ENCODE measurements at regions not wholly inside any gene's neighbourhood (a gene's known extent, or its start where the extent isn't known, plus 50 kb on each side); places are given as distances from the start of the nearest gene placed in this dataset.

GRCh38 chr15:94162939-94163338, 68.4 kb upstream of the MCTP2 start:
- H3K27ac ChIP-seq (ENCODE audit: low read depth, low read length), result no peak overlapping the region
- WGBS, 2 experiments (ENCODE audit: insufficient coverage in 1 of 2, insufficient read length in 1 of 2), result 86 to 91% methylated on average over 4 to 5 of the region's 5 CpGs
- TF ChIP-seq CTCF (conservative IDR thresholded peaks at IDR 0.05), result no peak
- no peaks in the 10 kb centered on the region for H3K9me3 ChIP-seq (ENCODE audit: control insufficient read depth, low read length)
- H3K9me3 Mint-ChIP-seq, result peaks cover 2% of the 10 kb centered on the region
- no peaks in the 10 kb centered on the region for H3K36me3 ChIP-seq (ENCODE audit: control insufficient read depth, insufficient read depth, low read length)
- no peak for DNase-seq
- no peak overlapping the region for H3K4me3 Mint-ChIP-seq
- no peak overlapping the region for H3K9ac ChIP-seq (ENCODE audit: extremely low read depth, low read length, poor library complexity, severe bottlenecking)
- H3K4me3 ChIP-seq (ENCODE audit: low read length), result no peak overlapping the region
- no peak overlapping the region for H3K27ac Mint-ChIP-seq
- H3K4me1 ChIP-seq (ENCODE audit: control insufficient read depth, insufficient read depth, low read length), result peaks cover 5% of the 10 kb centered on the region
- no peaks in the 10 kb centered on the region for H3K36me3 Mint-ChIP-seq (ENCODE audit: low read depth)
- H3K27me3 ChIP-seq (ENCODE audit: control insufficient read depth, insufficient read depth, low read length, poor library complexity, severe bottlenecking), result no peaks in the 10 kb centered on the region
- no peaks in the 10 kb centered on the region for H3K27me3 Mint-ChIP-seq (ENCODE audit: insufficient read depth)
- H3K4me1 Mint-ChIP-seq, result peaks cover 7% of the 10 kb centered on the region

GRCh38 chr15:94154255-94154654, 77.1 kb upstream of the MCTP2 start:
- no peaks in the 10 kb centered on the region for H3K27me3 ChIP-seq (ENCODE audit: control insufficient read depth, insufficient read depth, low read length, poor library complexity, severe bottlenecking)
- H3K9me3 Mint-ChIP-seq, result no peaks in the 10 kb centered on the region
- H3K4me3 ChIP-seq (ENCODE audit: low read length), result no peak overlapping the region
- no peak overlapping the region for H3K27ac Mint-ChIP-seq
- peak; percentile 53 for TF ChIP-seq CTCF (conservative IDR thresholded peaks at IDR 0.05)
- H3K27ac ChIP-seq (ENCODE audit: low read depth, low read length), result no peak overlapping the region
- H3K9me3 ChIP-seq (ENCODE audit: control insufficient read depth, low read length), result no peaks in the 10 kb centered on the region
- no peak overlapping the region for H3K9ac ChIP-seq (ENCODE audit: extremely low read depth, low read length, poor library complexity, severe bottlenecking)
- no peak for DNase-seq
- H3K27me3 Mint-ChIP-seq (ENCODE audit: insufficient read depth), result no peaks in the 10 kb centered on the region
- H3K36me3 ChIP-seq (ENCODE audit: control insufficient read depth, insufficient read depth, low read length), result no peaks in the 10 kb centered on the region
- WGBS, 2 experiments (ENCODE audit: insufficient coverage in 1 of 2, insufficient read length in 1 of 2), result 93 to 100% methylated on average over 2 to 3 of the region's 3 CpGs
- no peaks in the 10 kb centered on the region for H3K36me3 Mint-ChIP-seq (ENCODE audit: low read depth)
- H3K4me1 Mint-ChIP-seq, result no peaks in the 10 kb centered on the region
- H3K4me3 Mint-ChIP-seq, result no peak overlapping the region
- H3K4me1 ChIP-seq (ENCODE audit: control insufficient read depth, insufficient read depth, low read length), result no peaks in the 10 kb centered on the region

- no peaks in the 10 kb centered on the region for H3K27me3 Mint-ChIP-seq (ENCODE audit: insufficient read depth)
- H3K4me3 Mint-ChIP-seq, result no peak overlapping the region
- H3K27ac Mint-ChIP-seq, result no peak overlapping the region
- no peaks in the 10 kb centered on the region for H3K36me3 Mint-ChIP-seq (ENCODE audit: low read depth)
- no peaks in the 10 kb centered on the region for H3K9me3 ChIP-seq (ENCODE audit: control insufficient read depth, low read length)
- peaks cover 8% of the 10 kb centered on the region for H3K9me3 Mint-ChIP-seq
- H3K27me3 ChIP-seq (ENCODE audit: control insufficient read depth, insufficient read depth, low read length, poor library complexity, severe bottlenecking), result no peaks in the 10 kb centered on the region
- no peak overlapping the region for H3K4me3 ChIP-seq (ENCODE audit: low read length)
- H3K36me3 ChIP-seq (ENCODE audit: control insufficient read depth, insufficient read depth, low read length), result no peaks in the 10 kb centered on the region
- TF ChIP-seq CTCF (conservative IDR thresholded peaks at IDR 0.05), result no peak
- H3K9ac ChIP-seq (ENCODE audit: extremely low read depth, low read length, poor library complexity, severe bottlenecking), result no peak overlapping the region
- H3K27ac ChIP-seq (ENCODE audit: low read depth, low read length), result no peak overlapping the region
- H3K4me1 ChIP-seq (ENCODE audit: control insufficient read depth, insufficient read depth, low read length), result no peaks in the 10 kb centered on the region
- no peak for DNase-seq
- no peaks in the 10 kb centered on the region for H3K4me1 Mint-ChIP-seq
- WGBS, 2 experiments (ENCODE audit: insufficient coverage in 1 of 2, insufficient read length in 1 of 2), result 86 to 93% methylated on average over 4 of the region's 4 CpGs
Measured at GRCh38 chr15:94145046-94145445, 86.3 kb upstream of the MCTP2 start.

All from endodermal cell (in vitro differentiated cells).